DMS 273 (cell line): ENCODE measurements at regions not wholly inside any gene's neighbourhood (a gene's known extent, or its start where the extent isn't known, plus 50 kb on each side); places are given as distances from the start of the nearest gene placed in this dataset.

ENCODE experiments used
- DNase-seq: peaks from one replicate; lab custom pipeline; 2025; ENCODE audit not compliant: unreplicated experiment; lab: John Stamatoyannopoulos, UW

DNA sequence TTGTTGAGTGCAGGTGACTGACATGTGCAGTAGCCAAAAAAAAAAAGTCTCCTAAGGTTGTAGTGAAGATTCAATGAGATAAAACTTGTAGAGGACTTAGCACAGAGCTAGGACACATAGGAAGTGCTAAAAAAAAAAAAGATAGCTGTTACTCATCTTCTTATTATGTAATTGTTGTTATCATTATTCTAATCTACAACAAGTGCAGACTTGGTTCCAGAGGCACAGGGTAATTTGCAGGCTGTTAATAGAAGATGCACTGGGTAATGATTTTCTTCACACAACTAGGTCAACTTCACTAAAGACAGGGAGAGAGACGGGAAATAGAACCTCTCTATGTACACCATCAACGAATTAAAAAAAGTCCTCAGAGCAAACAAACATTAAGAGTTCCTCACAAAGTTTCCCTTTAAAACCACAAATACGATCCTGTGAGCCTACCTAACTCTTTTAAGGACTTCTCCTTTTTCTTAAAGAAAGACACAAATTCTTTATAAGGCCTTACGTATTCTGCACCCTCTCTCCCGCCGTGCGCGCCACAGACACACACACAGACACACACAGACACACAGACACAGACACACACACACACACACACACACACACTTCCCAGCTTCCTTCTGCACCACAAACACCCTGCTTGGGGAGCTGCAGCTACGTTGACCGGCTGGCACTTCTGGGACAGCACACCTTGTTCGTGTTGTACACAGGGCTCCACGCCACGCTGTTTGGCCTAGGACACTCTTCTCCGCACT lies 49.8 kb upstream of the GADD45A start:
- DNase-seq, result no peak
